ENCODE measurements at regions not wholly inside any gene's neighbourhood (a gene's known extent, or its start where the extent isn't known, plus 50 kb on each side); places are given as distances from the start of the nearest gene placed in this dataset.

DNA sequence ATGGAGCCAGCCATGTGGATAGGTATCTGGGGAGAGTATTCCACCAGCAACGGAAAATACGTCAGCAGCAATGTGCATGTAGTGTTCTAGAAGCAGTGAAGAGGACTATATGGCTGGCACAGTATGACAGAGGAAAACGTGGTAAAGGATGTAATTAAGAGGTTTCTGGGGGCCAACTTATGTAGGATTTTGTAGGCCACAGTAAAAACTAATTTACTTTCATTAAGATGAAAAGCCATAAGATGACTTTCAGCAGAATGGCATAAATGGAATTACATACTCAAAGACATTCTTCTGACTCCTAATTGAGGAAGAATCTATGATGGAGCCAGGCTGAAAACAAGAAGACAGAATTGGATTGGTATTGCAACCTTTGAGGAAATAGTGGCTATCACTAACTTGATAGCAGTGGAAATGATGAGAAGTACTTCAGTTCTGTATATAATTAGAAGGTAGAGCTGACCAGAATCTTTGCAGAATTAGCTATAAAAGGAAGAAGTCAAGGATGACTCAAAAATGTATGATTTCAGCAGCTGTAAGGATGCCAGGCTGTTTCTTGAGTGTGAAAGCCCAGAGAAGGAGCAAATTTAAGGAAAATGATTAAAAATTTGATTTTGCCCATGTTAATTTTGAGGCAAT lies 156.7 kb downstream of the MBL2 start:
- Mint-ChIP-seq H3K9me3 (ENCODE audit: low read depth, unreplicated experiment) (no peaks in the 10 kb centered on the region), H3K27ac (ENCODE audit: unreplicated experiment) (no peak overlapping the region), H3K4me1 (ENCODE audit: low read depth, unreplicated experiment) (no peaks in the 10 kb centered on the region), H3K27me3 (ENCODE audit: unreplicated experiment) (no peaks in the 10 kb centered on the region), H3K4me3 (ENCODE audit: low read depth, unreplicated experiment) (no peak overlapping the region), H3K36me3 (ENCODE audit: insufficient read depth, unreplicated experiment) (no peaks in the 10 kb centered on the region)
- no TSS peak for BruUV-seq (replicated peaks)
- no peak for DNase-seq
- CTCF ChIA-PET: no interaction called here
- intact Hi-C loops (cut with micrococcal nuclease; ENCODE audit: unreplicated experiment): no loop called here
- TF ChIP-seq, protein P1, sequence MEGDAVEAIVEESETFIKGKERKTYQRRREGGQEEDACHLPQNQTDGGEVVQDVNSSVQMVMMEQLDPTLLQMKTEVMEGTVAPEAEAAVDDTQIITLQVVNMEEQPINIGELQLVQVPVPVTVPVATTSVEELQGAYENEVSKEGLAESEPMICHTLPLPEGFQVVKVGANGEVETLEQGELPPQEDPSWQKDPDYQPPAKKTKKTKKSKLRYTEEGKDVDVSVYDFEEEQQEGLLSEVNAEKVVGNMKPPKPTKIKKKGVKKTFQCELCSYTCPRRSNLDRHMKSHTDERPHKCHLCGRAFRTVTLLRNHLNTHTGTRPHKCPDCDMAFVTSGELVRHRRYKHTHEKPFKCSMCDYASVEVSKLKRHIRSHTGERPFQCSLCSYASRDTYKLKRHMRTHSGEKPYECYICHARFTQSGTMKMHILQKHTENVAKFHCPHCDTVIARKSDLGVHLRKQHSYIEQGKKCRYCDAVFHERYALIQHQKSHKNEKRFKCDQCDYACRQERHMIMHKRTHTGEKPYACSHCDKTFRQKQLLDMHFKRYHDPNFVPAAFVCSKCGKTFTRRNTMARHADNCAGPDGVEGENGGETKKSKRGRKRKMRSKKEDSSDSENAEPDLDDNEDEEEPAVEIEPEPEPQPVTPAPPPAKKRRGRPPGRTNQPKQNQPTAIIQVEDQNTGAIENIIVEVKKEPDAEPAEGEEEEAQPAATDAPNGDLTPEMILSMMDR (IDR thresholded peaks at IDR 0.05; ENCODE audit: unreplicated experiment): no peak

DNA sequence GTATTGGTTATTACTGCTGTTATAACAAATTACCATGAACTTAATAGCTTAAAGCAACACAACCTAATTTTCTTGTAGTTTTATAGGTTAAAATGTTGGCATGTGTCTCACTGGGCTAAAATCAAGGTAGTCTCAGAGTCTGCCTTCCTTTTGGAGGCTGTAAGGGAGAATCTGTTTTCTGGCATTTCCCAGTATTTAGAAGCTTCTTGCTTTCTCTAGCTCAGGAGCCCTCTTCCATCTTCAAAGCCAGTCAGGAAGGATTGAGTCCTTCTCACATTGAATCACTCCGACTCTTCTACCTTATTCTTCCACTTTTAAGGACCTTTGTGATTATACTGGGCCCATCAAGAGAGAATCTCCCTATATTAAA lies 156.2 kb downstream of the MBL2 start:
- no peak overlapping the region for H3K27ac Mint-ChIP-seq (ENCODE audit: unreplicated experiment)
- H3K27me3 Mint-ChIP-seq (ENCODE audit: unreplicated experiment): no peaks in the 10 kb centered on the region
- intact Hi-C loops (cut with micrococcal nuclease; ENCODE audit: unreplicated experiment): no loop called here
- no TSS peak for BruUV-seq (replicated peaks)
- no peaks in the 10 kb centered on the region for H3K36me3 Mint-ChIP-seq (ENCODE audit: insufficient read depth, unreplicated experiment)
- TF ChIP-seq, protein P1 (IDR thresholded peaks at IDR 0.05; ENCODE audit: unreplicated experiment): no peak
- H3K4me3 Mint-ChIP-seq (ENCODE audit: low read depth, unreplicated experiment): no peak overlapping the region
- H3K9me3 Mint-ChIP-seq (ENCODE audit: low read depth, unreplicated experiment): no peaks in the 10 kb centered on the region
- no peak for DNase-seq
- no peaks in the 10 kb centered on the region for H3K4me1 Mint-ChIP-seq (ENCODE audit: low read depth, unreplicated experiment)
- CTCF ChIA-PET: no interaction called here

DNA sequence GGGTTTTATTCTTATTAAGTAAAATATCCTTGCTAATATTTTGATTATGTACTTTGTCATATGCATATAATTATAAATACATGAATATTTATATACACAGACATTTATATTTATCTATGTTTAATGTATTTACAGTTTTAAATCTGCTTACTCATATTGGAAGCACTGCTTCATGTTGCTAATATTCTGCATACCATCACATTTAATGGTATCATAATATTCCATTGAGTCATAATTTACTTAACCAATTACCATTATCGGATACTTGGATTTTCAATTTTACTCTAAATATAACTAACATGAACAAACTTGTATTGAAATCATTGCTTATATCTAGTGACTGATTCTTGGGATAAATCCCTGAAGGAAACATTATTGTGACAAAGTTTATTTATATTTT lies 155.2 kb downstream of the MBL2 start:
- Mint-ChIP-seq H3K27ac (ENCODE audit: unreplicated experiment) (no peak overlapping the region), H3K36me3 (ENCODE audit: insufficient read depth, unreplicated experiment) (no peaks in the 10 kb centered on the region), H3K27me3 (ENCODE audit: unreplicated experiment) (no peaks in the 10 kb centered on the region), H3K4me1 (ENCODE audit: low read depth, unreplicated experiment) (no peaks in the 10 kb centered on the region), H3K9me3 (ENCODE audit: low read depth, unreplicated experiment) (no peaks in the 10 kb centered on the region), H3K4me3 (ENCODE audit: low read depth, unreplicated experiment) (no peak overlapping the region)
- no peak for DNase-seq
- CTCF ChIA-PET: no interaction called here
- TF ChIP-seq, protein P1 (IDR thresholded peaks at IDR 0.05; ENCODE audit: unreplicated experiment): no peak
- intact Hi-C loops (cut with micrococcal nuclease; ENCODE audit: unreplicated experiment): no loop called here
- BruUV-seq (replicated peaks): no TSS peak

DNA sequence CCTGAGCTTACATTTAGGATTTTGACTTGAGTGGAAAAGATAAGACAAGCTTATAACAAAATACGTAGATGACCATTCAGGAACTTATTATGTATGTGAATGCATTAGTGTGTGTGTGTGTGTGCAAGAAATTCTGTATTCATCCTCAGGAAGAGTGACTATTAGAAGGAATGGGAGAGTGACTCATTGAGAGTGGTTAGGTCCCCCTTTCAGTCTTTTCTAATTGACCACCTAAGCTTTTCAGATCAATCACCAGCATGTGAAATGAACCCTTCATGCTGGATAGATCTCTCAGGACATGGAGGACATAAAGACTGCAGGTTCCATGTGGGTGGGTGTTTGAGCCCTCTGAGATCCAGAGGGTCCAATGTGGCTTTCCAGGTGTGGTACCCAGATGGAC lies 153.5 kb downstream of the MBL2 start:
- TF ChIP-seq, protein P1 (IDR thresholded peaks at IDR 0.05; ENCODE audit: unreplicated experiment): no peak
- Mint-ChIP-seq H3K27me3 (ENCODE audit: unreplicated experiment) (no peaks in the 10 kb centered on the region), H3K4me1 (ENCODE audit: low read depth, unreplicated experiment) (no peaks in the 10 kb centered on the region), H3K9me3 (ENCODE audit: low read depth, unreplicated experiment) (no peaks in the 10 kb centered on the region), H3K27ac (ENCODE audit: unreplicated experiment) (no peak overlapping the region), H3K4me3 (ENCODE audit: low read depth, unreplicated experiment) (no peak overlapping the region), H3K36me3 (ENCODE audit: insufficient read depth, unreplicated experiment) (no peaks in the 10 kb centered on the region)
- DNase-seq: no peak
- intact Hi-C loops (cut with micrococcal nuclease; ENCODE audit: unreplicated experiment): no loop called here
- CTCF ChIA-PET: no interaction called here
- BruUV-seq (replicated peaks): no TSS peak
